DND-41 (cell line): ENCODE measurements at regions not wholly inside any gene's neighbourhood (a gene's known extent, or its start where the extent isn't known, plus 50 kb on each side); places are given as distances from the start of the nearest gene placed in this dataset.

Experiments used
- ATAC-seq: fragments of 200-7000 bp; cut with Tn5 transposase; 3 replicates; pipeline ENCODE4 v1.9.1; 2021; ENCODE audit warnings: low read depth; ENCODE audit not compliant: insufficient read depth
- DNase-seq: peaks from one replicate; pipeline ENCODE4 v3.0.0-alpha.2; 2020
- H2AFZ ChIP-seq: 2 replicates; pipeline ENCODE4 v1.6.0; 2012; ENCODE audit warnings: low read depth, low read length
- H3K27ac ChIP-seq: 2 replicates; pipeline ENCODE4 v1.5.1; 2012; ENCODE audit warnings: low read length, inconsistent platforms
- H3K27me3 ChIP-seq: fragments of 200-600 bp; sonication (generic); 2 replicates; pipeline ENCODE4 v1.6.0; 2012; ENCODE audit warnings: low read length, mild to moderate bottlenecking, inconsistent platforms; ENCODE audit not compliant: insufficient read depth, poor library complexity
- H3K36me3 ChIP-seq: 2 replicates; pipeline ENCODE4 v1.5.1; 2012; ENCODE audit warnings: low read length, inconsistent platforms; ENCODE audit not compliant: insufficient read depth
- H3K4me1 ChIP-seq: 2 replicates; pipeline ENCODE4 v1.5.1; 2012; ENCODE audit warnings: mild to moderate bottlenecking, low read length; ENCODE audit not compliant: insufficient read depth
- H3K4me2 ChIP-seq: 2 replicates; pipeline ENCODE4 v1.6.0; 2012; ENCODE audit warnings: mild to moderate bottlenecking, moderate library complexity, low read length, inconsistent platforms; ENCODE audit not compliant: insufficient read depth
- H3K4me3 ChIP-seq, 2 experiments: fragments of 200-600 bp in 1 of 2; shearing (Covaris generic) in 1 of 2; 2 replicates each; pipeline ENCODE4 v1.5.1; 2012 to 2016; ENCODE audit warnings: inconsistent platforms in 2 of 2, low read length in 2 of 2, mild to moderate bottlenecking in 2 of 2, low read depth in 1 of 2, moderate library complexity in 1 of 2
- H3K79me2 ChIP-seq: 2 replicates; pipeline ENCODE4 v1.6.0; 2012; ENCODE audit warnings: low read length, inconsistent platforms; ENCODE audit not compliant: insufficient read depth
- H3K9ac ChIP-seq: 2 replicates; pipeline ENCODE4 v1.6.0; 2012; ENCODE audit warnings: low read depth, mild to moderate bottlenecking, inconsistent platforms, low read length, moderate library complexity
- H3K9me3 ChIP-seq: 2 replicates; pipeline ENCODE4 v1.5.1; 2012; ENCODE audit warnings: low read length, moderate library complexity, mild to moderate bottlenecking, inconsistent platforms; ENCODE audit not compliant: insufficient read depth, severe bottlenecking
- H4K20me1 ChIP-seq: 2 replicates; pipeline ENCODE4 v1.6.0; 2012; ENCODE audit warnings: low read length; ENCODE audit not compliant: insufficient read depth
- EZH2 ChIP-seq: IDR thresholded peaks from 3 replicates; pipeline ENCODE4 v1.6.1; 2012; ENCODE audit warnings: borderline replicate concordance, low read depth, mild to moderate bottlenecking, moderate library complexity, low read length, inconsistent platforms; ENCODE audit not compliant: severe bottlenecking
- TF ChIP-seq, protein P1 (sequence below): IDR thresholded peaks from 2 replicates; pipeline ENCODE4 v1.5.1; 2012; ENCODE audit warnings: borderline replicate concordance, low read length, moderate library complexity, mild to moderate bottlenecking; ENCODE audit not compliant: poor library complexity, severe bottlenecking; ENCODE audit errors: extremely low read depth

DNA sequence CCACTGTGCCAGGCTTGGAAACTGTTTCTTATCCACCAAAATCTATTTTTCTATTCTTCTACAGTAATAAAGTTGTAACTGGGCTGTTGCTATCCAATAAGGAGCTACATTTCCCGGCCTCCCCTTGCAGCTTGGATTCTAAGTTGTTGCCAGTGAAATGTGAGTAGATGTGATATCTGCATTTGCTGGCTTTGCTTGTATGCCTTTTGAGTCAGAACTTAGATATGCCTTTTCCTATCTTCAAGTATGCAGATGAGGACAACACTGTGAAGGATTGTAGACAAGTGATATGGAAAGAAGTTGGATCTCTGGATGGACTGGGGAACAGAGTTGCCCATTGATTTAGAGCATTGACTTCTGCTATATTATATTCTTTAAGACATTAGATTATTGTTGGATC lies 236.9 kb downstream of the REEP3 start:
- no peak for TF ChIP-seq EZH2
- TF ChIP-seq, protein P1, sequence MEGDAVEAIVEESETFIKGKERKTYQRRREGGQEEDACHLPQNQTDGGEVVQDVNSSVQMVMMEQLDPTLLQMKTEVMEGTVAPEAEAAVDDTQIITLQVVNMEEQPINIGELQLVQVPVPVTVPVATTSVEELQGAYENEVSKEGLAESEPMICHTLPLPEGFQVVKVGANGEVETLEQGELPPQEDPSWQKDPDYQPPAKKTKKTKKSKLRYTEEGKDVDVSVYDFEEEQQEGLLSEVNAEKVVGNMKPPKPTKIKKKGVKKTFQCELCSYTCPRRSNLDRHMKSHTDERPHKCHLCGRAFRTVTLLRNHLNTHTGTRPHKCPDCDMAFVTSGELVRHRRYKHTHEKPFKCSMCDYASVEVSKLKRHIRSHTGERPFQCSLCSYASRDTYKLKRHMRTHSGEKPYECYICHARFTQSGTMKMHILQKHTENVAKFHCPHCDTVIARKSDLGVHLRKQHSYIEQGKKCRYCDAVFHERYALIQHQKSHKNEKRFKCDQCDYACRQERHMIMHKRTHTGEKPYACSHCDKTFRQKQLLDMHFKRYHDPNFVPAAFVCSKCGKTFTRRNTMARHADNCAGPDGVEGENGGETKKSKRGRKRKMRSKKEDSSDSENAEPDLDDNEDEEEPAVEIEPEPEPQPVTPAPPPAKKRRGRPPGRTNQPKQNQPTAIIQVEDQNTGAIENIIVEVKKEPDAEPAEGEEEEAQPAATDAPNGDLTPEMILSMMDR, result no peak

DNA sequence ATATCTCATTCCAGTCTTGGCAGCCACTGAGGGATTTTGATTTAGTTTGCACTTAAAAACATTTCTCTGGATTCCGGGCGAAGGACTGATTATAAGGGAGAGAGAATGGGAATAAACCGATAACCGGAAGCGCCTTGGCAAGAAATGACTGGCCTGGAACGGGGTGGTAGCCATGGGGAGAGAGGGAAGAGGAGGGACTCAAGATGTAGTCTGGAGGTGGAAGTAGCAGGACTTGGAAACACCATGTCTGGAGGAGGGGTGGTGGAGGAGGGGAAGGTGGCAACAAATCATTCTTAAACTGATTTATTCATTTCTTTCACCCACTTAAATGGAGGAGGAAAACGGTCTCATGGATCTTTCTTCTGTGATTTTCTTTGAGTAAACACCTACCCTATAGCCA lies 238.1 kb downstream of the REEP3 start:
- H3K4me3 ChIP-seq, result no peak overlapping the region
- no peak overlapping the region for H3K4me2 ChIP-seq
- no peak for ATAC-seq
- H4K20me1 ChIP-seq, result no peaks in the 10 kb centered on the region
- no peaks in the 10 kb centered on the region for H3K9me3 ChIP-seq
- TF ChIP-seq EZH2, result no peak
- TF ChIP-seq, protein P1, result no peak
- H3K79me2 ChIP-seq, result no peaks in the 10 kb centered on the region
- no peak overlapping the region for H3K27ac ChIP-seq
- no peak overlapping the region for H3K9ac ChIP-seq
- no peak for DNase-seq
- no peaks in the 10 kb centered on the region for H3K4me1 ChIP-seq
- no peak overlapping the region for H2AFZ ChIP-seq
- H3K27me3 ChIP-seq, result no peaks in the 10 kb centered on the region
- no peaks in the 10 kb centered on the region for H3K36me3 ChIP-seq

More for the DNA sequence above, 236.9 kb downstream of the REEP3 start:
- Histone ChIP-seq H3K36me3 (no peaks in the 10 kb centered on the region), H3K4me1 (no peaks in the 10 kb centered on the region), H3K9ac (no peak overlapping the region), H4K20me1 (no peaks in the 10 kb centered on the region), H2AFZ (no peak overlapping the region), H3K4me3 (no peak overlapping the region), H3K9me3 (no peaks in the 10 kb centered on the region), H3K4me2 (no peak overlapping the region), H3K27ac (no peak overlapping the region), H3K79me2 (no peaks in the 10 kb centered on the region), H3K27me3 (no peaks in the 10 kb centered on the region)
- DNase-seq (no peak), ATAC-seq (no peak)

DNA sequence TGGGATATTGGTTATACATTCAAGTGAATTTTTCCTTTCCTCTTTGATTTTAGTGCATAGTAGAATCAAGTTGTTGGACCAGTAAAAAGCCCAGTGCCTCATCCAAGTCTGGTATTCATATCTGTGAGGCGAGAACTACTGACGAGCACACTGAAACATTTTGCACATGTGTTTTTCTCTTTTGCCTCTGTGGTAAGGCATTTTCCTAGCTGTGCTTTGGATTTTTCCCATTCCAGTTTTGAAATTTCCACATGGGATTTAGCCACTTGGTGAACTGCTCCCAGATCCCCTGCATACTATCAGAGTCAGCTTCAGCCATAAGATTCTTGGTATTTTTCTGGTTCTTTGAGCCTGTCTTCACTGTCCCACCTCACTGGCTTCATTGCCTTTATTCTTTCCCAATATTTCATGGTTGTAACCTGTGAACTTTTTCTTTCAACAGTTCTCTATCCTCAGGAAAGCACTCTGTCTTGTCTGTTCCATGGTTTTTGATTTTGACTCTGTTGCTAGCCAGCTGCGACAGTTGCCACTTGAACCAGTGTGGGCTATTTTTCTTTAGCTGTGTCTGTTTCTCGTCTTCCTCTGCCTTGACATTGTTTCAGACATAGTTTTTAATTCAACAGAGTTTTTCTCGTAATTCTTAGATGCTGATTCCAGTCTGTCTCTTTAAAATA lies 239.0 kb downstream of the REEP3 start:
- Histone ChIP-seq H3K27ac (no peak overlapping the region), H3K9me3 (no peaks in the 10 kb centered on the region), H3K9ac (no peak overlapping the region), H3K4me3 (no peak overlapping the region), H3K27me3 (no peaks in the 10 kb centered on the region), H3K4me2 (no peak overlapping the region), H2AFZ (no peak overlapping the region), H4K20me1 (no peaks in the 10 kb centered on the region), H3K4me1 (no peaks in the 10 kb centered on the region), H3K36me3 (no peaks in the 10 kb centered on the region), H3K79me2 (no peaks in the 10 kb centered on the region)
- DNase-seq (no peak), ATAC-seq (no peak)
- TF ChIP-seq, protein P1, result no peak
- no peak for TF ChIP-seq EZH2
